HuH-7.5 (cell line): ENCODE measurements at regions not wholly inside any gene's neighbourhood (a gene's known extent, or its start where the extent isn't known, plus 50 kb on each side); places are given as distances from the start of the nearest gene placed in this dataset.

Experiments used
- DNase-seq: peaks from one replicate; pipeline ENCODE4 v3.0.0; 2011; ENCODE audit warnings: low spot score

GRCh38 chr2:216286616-216287231 is 85.6 kb downstream of the MARCHF4 start:
- no peak for DNase-seq

GRCh38 chr2:216285701-216286100 is 86.6 kb downstream of the MARCHF4 start:
- DNase-seq = no peak

GRCh38 chr2:216284708-216285107 is 87.6 kb downstream of the MARCHF4 start:
- DNase-seq = no peak

- peak; percentile 18 for DNase-seq
Measured at GRCh38 chr2:216283038-216283900, 89.0 kb downstream of the MARCHF4 start.

- no peak for DNase-seq
Measured at GRCh38 chr2:216281876-216282275, 90.4 kb downstream of the MARCHF4 start.

DNA sequence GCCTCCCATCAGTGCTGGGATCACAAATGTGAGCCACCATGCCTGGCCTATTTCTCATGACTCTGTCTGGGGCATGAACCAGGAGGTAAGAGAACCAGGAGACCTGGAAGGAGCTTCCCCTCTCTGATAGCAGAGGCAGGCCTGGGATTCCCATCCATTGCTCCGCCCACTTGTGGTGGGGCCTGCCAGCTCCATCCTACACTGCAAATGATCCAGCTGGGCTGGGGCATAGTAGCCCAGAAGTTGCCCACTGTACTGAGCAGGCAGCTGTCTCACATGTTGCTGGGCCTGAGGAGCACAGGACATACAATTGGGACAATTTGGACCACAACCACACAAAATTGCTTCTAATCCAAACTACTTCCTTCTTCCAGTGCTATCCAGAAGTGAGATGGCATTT is 91.0 kb downstream of the MARCHF4 start:
- no peak for DNase-seq

DNA sequence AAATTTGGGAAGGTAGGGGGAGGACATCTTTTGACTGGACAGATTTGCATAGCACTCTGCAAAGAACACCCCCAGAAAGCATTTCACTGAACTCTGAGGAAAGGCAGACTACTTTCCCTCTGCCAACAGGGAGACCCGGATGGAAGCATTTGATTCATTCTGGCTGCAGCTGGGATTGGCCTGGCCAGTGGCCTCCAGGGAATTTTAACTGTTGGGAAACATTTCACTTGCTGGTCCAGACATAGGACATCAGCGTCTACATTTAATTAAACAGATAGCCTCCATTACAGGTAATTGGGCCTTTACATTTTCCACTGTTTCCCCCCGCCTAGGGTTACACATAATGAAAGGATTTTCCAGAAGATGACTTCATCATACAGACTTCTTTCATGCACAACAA is 92.8 kb downstream of the MARCHF4 start:
- DNase-seq = no peak

- no peak for DNase-seq
Measured at GRCh38 chr2:216279031-216279430, 93.3 kb downstream of the MARCHF4 start.

- no peak for DNase-seq
Measured at GRCh38 chr2:216275890-216276289, 96.4 kb downstream of the MARCHF4 start.

GRCh38 chr2:216274194-216274840 is 98.0 kb downstream of the MARCHF4 start:
- no peak for DNase-seq

DNA sequence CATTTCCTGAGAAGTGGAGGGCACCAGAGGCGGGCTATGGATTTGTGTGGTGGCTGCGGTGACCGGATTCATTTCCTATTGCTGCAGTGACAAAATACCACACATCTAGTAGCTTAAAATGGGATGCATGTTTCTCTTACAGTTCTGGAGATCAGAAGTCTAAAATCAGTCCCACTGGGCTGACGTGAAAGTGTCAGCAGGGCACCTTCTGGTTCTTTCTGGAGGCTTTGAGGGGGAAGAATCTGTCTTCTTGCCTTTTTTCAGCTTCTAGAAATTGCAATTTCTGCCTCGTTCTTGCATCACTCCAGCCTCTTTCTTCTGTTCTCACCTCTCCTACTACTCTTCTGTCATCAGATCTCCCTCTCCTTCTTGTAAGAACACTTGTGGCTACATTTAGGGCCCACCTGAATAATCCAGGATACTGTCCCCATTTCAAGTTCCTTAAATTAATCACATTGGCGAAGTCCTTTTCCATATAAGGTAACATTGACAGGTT is 111.2 kb downstream of the MARCHF4 start:
- no peak for DNase-seq

GRCh38 chr2:216260629-216261028 is 111.7 kb downstream of the MARCHF4 start:
- DNase-seq = no peak

DNA sequence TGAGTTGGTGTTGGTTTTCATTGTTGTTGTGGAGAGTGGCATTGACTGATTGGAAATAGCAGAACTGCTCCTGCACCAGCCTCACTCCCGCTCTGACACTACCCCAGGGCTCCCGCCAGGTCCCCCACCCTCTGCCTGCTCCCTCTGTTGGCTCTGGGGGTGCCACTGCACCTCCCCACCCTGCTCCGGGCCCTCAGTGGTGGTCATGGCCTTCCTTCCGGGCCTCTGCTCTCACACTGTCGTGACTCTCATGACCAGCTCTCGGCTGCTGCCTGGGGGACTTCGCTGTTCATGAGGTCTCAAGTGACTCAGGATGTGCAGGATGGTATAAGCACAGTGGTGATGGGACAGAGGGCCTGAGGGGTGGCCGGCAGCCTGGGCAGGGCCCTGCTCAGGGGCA is 113.2 kb downstream of the MARCHF4 start:
- DNase-seq = no peak

- DNase-seq = no peak
Measured at GRCh38 chr2:216257089-216257488, 115.2 kb downstream of the MARCHF4 start.
